ENCODE measurements at regions not wholly inside any gene's neighbourhood (a gene's known extent, or its start where the extent isn't known, plus 50 kb on each side); places are given as distances from the start of the nearest gene placed in this dataset.

DNA sequence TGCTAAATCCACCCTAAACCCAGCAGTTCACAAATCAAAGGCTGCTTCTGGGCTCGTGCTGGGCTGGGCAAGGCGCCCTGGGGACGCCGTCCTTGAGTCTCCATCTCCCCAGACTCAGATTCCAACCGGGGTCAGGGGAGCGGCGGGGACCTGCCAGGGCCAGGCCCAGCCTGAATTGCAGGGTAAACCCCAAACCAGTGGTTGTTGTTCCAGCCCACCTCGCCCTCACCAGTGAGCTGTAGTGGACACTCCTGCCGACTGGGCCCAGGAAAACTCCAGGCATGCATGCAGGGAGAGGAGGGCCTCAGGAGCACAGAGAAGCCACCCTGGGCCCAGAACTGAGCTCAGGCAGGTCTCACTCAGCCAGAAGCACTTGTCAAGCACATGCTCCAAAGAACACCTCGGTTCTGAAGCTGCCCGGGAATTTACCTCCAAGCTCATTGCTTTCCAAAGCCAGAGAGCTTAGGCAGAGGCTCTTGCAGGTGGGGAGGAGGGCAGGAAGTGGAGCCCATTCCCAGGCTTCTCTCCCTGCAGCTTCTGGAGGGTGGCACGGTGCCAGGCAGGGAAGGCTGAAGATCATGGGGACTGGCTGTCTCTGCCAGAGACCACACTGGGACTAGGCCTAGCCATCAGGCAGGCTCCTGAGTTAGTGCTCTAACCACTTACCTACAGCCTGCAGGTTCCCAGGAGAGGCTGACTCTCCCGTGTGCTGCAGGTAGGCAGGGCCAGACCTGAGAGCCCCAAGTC, 437.0 kb downstream of the MATN1 start (continued):
- TF ChIP-seq SREBF1 (IDR thresholded peaks at IDR 0.05; ENCODE audit: low read length): no peak
- no peak for TF ChIP-seq BACH1 (IDR thresholded peaks at IDR 0.05; ENCODE audit: borderline replicate concordance)
- no peak for TF ChIP-seq EED (IDR thresholded peaks at IDR 0.05; ENCODE audit: low read depth)
- no peak for TF ChIP-seq CREM (IDR thresholded peaks at IDR 0.05; ENCODE audit: low read depth)

DNA sequence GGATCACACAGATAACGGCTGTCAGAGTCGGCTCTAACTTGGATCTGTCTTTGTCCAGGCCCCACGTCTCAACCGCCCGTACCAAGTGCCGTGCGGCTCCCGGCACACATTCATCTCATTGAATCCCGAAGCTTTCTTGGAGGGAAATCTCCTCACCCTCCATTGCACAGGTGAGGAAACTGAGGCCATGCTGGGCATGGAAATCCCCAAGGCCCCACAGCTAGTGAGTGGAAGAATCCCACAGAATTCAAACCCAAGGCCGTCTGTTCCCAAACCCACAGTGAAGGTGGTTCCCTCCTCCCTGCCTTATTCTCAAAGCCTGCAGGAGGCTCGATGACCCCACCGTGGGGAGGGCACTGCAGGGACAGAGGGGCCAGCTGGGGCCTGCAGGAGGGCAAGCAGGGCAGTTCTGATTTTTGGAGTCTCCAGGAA, 437.9 kb downstream of the MATN1 start:
- POLR2A ChIA-PET: no interaction called here
- intact Hi-C loops (cut with micrococcal nuclease; ENCODE audit: unreplicated experiment): no loop called here
- Histone ChIP-seq H3K4me1 (ENCODE audit: control insufficient read depth, insufficient read depth, low read length) (no peaks in the 10 kb centered on the region), H3K4me2 (ENCODE audit: control insufficient read depth, insufficient read depth) (no peak overlapping the region), H4K20me1 (ENCODE audit: control insufficient read depth, insufficient read depth) (no peaks in the 10 kb centered on the region), H3K9ac (ENCODE audit: control insufficient read depth, insufficient read depth, low read length) (no peak overlapping the region), H3K79me2 (ENCODE audit: control insufficient read depth, insufficient read depth, low read length) (no peaks in the 10 kb centered on the region), H3K36me3 (ENCODE audit: control insufficient read depth in 2 of 2, insufficient read depth in 2 of 2, low read length in 1 of 2) (no peaks in the 10 kb centered on the region), H3K9me3 (replicated peaks; ENCODE audit: control insufficient read depth, insufficient read depth, low read length) (no peaks in the 10 kb centered on the region), H2AFZ (ENCODE audit: control insufficient read depth, low read depth, low read length) (no peak overlapping the region), H3K27ac (ENCODE audit: control insufficient read depth, insufficient read depth) (no peak overlapping the region), H3K27me3 (replicated peaks in 1 of 2; ENCODE audit: control insufficient read depth in 2 of 2, insufficient read depth in 2 of 2, low read length in 1 of 2) (no peaks in the 10 kb centered on the region; a peak in 1 of 4 replicates), H3K4me3 (no peak overlapping the region)
- no peak for TF ChIP-seq FOXK2 (IDR thresholded peaks at IDR 0.05)
- TF ChIP-seq RFX5 (IDR thresholded peaks at IDR 0.05; ENCODE audit: low read depth, low read length): no peak
- TF ChIP-seq, protein P1, sequence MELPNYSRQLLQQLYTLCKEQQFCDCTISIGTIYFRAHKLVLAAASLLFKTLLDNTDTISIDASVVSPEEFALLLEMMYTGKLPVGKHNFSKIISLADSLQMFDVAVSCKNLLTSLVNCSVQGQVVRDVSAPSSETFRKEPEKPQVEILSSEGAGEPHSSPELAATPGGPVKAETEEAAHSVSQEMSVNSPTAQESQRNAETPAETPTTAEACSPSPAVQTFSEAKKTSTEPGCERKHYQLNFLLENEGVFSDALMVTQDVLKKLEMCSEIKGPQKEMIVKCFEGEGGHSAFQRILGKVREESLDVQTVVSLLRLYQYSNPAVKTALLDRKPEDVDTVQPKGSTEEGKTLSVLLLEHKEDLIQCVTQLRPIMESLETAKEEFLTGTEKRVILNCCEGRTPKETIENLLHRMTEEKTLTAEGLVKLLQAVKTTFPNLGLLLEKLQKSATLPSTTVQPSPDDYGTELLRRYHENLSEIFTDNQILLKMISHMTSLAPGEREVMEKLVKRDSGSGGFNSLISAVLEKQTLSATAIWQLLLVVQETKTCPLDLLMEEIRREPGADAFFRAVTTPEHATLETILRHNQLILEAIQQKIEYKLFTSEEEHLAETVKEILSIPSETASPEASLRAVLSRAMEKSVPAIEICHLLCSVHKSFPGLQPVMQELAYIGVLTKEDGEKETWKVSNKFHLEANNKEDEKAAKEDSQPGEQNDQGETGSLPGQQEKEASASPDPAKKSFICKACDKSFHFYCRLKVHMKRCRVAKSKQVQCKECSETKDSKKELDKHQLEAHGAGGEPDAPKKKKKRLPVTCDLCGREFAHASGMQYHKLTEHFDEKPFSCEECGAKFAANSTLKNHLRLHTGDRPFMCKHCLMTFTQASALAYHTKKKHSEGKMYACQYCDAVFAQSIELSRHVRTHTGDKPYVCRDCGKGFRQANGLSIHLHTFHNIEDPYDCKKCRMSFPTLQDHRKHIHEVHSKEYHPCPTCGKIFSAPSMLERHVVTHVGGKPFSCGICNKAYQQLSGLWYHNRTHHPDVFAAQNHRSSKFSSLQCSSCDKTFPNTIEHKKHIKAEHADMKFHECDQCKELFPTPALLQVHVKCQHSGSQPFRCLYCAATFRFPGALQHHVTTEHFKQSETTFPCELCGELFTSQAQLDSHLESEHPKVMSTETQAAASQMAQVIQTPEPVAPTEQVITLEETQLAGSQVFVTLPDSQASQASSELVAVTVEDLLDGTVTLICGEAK (IDR thresholded peaks at IDR 0.05; ENCODE audit: borderline replicate concordance): no peak
- SMC1A ChIA-PET (ENCODE audit: uncharacterized antibody, unreplicated experiment): no interaction called here
- BruUV-seq (replicated peaks): no TSS peak
- RAD21 ChIA-PET (ENCODE audit: unreplicated experiment): no interaction called here
- CTCF ChIA-PET: no interaction called here
- FAIRE-seq (no peak), ATAC-seq (no peak), DNase-seq (ENCODE audit: low read depth, low spot score) (no peak)
- in situ Hi-C loops (cut with MboI): no loop called here
- 39% methylated on average over 12 of the region's 12 CpGs for WGBS (ENCODE audit: insufficient coverage, insufficient replicate concordance, low lambda C conversion rate, missing lambda C conversion rate)
